ENCODE measurements at regions not wholly inside any gene's neighbourhood (a gene's known extent, or its start where the extent isn't known, plus 50 kb on each side); places are given as distances from the start of the nearest gene placed in this dataset.
"Not testable (repeated sequence)": the region's sequence is repeated elsewhere in the genome, so short reads cannot be mapped to it uniquely, and the experiment has no call there.

DNA sequence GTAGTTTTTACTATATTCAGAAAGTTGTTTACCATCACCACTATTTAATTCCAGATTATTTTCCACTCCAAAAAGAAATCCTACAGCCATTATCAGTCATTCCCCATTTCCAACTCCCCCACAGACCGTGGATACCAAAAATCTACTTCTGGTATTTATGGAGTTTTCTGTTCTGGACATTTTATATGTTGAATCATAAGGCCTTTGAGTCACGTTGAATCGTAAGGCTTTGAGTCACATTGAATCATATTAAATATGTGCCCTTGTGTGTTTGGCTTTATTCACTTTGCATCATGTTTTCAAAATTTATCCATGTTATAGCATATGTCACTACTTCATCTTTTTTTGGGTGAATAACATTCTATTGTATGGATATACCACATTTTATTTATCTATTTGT lies 454.1 kb upstream of the NUDT12 start:
- no peak for DNase-seq (ENCODE audit: low spot score)

DNA sequence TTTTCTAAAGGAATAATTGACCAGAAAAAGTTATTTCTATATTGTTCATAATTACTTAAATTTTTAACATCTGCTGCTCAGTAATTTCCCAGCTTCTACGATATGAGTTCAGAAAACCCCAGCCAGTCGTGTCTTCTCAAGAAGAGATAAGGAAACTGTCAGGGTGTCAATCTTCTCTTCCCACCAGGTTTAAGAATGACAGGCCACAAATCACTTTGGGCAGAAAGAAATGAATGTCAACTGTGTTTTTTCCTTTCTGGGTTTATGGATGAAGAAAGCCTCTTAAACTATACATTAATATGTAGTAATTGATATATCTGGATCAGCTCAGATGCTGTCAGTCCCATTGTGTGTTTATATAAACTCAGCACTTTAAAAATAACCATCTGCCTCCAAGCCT lies 453.2 kb upstream of the NUDT12 start:
- no peak for DNase-seq (ENCODE audit: low spot score)

DNA sequence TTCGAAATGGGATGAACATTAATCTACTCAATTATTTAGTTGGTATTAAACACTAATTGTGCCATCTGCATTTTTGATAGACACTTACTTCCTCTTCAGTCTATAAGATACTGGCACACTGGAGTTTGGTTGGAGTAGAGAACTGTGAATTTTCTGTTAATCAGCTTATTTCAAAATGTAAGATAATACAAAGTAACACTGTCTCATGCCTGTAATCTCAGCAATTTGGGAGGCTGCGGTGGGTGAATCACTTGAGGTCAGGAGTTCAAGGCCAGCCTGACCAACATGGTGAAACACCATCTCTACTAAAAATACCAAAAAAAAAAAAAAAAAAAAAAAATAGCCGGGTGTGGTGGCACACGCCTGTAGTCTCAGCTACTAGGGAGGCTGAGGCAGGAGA lies 440.2 kb upstream of the NUDT12 start:
- not testable (repeated sequence) for DNase-seq (ENCODE audit: low spot score)

DNA sequence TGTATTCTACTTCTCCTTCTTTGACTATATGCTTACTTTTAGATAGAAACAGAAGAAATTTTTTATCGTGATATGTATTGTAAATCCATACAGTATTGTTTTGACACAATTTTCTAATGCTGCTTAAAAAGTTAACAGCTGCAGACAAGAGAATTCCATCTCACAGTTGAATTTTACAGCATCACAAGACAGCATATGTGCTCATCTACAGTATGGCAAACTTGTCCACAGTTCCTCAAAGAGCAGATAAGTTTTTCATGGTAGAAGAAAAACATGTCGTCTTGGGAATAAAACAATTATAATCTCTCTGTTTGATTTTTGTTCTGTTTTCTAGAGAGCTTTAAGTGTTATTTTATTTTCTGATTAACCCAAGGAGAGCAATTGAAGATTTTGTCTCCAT lies 438.5 kb upstream of the NUDT12 start:
- DNase-seq (ENCODE audit: low spot score), result no peak

DNA sequence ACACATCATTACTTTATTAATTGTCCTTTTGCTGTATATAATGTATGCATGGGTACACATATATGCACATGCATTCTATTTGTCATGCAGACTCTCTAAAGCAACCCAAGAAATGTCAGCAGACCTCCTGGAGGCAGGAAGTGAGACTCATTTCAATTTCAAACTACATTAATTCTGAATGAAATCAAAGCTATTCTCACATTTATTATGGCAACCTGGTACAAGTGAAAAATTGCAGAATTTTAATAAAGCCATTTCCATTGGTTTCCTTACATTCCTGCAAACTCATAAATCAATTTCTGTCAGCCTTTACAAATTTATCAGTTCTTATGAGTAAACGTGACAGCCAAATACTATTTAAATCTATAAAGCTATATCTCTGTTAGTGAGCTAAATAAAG lies 430.4 kb upstream of the NUDT12 start:
- DNase-seq (ENCODE audit: low spot score), result no peak

DNA sequence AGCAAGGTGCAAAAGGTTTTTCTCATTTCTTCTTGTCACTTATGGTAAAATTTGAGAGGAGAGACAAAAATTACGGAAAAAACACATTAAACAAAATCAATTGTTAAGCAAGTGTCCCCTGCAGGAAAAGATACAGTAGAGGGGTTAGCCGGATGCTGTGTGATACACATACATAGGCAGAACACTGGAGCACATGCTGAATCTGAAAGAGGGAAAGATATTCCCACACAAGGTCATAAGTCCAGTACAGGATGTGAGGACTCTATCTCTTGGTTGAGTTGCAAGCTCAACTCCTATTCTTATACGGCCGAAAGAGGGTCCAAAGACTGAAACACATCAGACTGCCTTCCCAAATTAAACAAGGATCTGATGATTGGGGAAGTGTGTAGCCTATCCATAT lies 427.5 kb upstream of the NUDT12 start:
- no peak for DNase-seq (ENCODE audit: low spot score)

DNA sequence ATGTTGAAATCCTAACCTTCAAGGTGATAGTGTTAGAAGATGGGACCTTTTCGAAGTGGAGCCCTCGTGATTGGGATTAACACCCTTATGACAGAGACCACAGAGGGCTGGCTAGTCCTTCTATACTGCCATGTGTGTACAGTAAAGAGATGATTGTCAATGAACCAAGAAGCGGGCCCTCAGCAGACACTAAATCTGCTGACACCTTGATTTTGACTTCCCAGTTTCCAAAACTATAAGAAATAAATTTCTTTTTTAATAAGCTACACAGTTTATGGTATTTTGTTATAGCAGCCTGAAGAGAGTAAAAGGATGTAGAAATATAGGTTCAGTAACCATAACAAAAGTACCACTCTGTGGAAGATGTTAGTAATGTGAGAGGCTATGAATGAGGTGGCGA lies 419.0 kb upstream of the NUDT12 start:
- no peak for DNase-seq (ENCODE audit: low spot score)

DNA sequence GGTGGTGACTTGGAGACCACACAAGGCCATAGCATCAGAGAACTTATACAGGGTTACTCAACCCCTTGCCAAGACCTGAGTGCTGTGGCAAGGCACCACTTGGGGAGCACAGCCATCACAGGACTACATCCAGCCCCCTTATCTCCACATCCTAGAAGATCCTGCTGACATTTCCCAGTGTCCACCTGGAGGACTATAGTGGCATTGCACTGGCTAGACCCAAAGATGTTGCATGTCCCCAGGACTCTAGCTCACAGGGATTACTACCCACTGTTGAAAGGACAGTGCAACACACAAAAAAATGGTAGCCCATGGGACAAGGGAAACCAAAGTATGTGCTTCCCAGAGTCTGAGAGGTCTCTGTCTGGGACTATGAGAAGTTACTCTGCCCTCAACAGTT lies 411.1 kb upstream of the NUDT12 start:
- DNase-seq (ENCODE audit: low spot score), result no peak

DNA sequence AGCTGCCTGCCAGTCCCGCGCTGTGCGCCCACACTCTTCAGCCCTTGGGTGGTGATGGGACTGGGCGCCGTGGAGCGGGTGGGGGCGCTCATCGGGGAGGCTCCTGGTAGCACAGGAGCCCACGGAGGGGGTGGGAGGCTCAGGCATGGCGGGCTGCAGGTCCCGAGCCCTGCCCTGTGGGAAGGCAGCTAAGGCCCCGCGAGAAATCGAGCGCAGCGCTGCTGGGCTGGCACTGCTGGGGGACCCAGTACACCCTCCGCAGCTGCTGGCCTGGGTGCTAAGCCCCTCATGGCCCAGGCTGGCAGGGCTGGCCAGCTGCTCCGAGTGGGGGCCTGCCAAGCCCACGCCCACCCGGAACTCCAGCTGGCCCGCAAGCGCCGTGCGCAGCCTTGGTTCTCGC lies 403.7 kb upstream of the NUDT12 start:
- not testable (repeated sequence) for DNase-seq (ENCODE audit: low spot score)

DNA sequence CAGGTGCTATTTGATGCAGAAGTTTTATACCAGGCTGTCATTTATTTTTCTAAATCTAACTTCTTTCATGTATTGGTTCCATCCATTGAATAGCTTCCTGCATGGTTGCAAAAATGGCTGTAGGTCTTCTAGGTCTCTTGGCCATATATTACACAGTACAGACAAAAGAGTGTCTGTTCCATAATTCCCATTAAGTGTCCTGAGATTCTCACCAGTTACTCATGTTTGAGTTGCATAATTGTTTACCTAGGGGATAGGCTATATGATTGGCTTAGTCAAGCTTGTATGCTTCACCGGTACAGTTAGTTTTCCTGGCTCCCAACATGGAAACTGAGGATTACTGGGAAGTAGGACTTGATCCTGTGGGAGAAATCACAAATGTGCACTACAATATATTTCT lies 399.4 kb upstream of the NUDT12 start:
- no peak for DNase-seq (ENCODE audit: low spot score)

DNA sequence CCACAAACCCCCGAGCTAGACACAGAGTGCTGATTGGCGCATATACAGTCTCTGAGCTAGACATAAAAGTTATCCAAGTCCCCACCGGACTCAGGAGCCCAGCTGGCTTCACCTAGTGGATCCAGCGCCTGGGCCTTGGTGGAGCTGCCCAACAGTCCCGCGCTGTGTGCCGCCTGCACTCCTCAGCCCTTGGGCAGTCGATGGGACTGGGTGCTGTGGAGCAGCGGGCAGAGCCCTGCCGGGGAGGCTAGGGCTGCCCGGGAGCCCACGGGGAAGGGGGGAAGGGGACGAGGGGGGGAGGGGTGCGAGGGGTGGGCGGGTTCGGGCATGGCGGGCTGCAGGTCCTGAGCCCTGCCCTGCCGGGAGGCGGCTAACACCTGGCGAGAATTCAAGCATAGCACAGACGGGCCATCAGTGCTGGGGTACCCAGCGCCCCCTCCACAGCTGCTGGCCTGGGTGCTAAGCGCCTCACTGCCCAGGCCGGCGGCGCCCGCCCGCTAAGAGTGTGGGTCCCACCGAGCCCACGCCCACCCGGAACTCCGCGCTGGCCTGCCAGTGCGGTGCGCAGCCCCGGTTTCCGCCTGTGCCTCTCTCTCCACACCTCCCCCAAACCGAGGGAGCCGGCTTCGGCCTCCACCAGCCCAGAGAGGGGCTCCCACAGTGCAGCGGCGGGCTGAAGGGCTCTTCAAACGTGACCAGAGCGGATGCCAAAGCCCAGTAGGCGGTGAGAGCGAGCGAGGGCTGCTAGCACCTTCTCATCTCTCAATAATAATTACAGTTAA lies 391.2 kb upstream of the NUDT12 start:
- no peak for DNase-seq (ENCODE audit: low spot score)

DNA sequence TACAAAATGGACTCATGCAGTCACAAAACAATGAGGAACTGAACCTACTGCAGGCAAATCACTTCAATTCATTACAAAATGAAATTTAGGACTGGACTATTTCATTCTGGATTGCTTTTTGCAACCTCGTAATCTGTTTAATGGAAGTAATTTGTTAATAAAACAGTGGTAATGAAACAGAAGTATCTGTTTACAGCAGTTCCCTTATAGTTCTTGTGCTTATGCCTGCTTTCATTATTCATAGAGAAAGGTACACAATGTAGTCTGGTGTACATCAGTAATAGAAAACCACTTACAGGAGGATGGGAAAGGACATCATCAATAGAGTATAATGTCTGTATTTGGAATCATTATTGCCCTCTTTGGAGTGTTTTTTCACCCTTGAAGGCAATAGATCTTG lies 389.2 kb upstream of the NUDT12 start:
- DNase-seq (ENCODE audit: low spot score), result no peak

DNA sequence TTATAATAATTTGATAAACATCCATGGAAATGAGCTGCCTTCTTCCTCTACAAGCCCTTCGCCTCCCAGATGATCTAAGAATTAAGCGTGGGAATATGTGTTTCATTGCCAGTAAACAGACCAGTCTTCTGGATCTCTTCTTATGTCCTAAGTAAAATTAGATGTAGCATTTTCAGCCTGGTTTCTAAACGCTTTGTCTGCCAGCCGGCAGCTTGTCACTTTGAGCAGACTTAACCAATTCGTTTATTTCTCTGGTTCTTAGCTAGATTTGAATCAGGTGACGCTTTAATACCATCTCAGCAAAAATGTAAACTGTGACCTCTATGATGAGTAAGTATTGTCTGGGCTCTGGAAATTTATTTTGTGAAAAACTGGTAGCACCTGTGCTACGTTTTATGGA lies 380.6 kb upstream of the NUDT12 start:
- no peak for DNase-seq (ENCODE audit: low spot score)

DNA sequence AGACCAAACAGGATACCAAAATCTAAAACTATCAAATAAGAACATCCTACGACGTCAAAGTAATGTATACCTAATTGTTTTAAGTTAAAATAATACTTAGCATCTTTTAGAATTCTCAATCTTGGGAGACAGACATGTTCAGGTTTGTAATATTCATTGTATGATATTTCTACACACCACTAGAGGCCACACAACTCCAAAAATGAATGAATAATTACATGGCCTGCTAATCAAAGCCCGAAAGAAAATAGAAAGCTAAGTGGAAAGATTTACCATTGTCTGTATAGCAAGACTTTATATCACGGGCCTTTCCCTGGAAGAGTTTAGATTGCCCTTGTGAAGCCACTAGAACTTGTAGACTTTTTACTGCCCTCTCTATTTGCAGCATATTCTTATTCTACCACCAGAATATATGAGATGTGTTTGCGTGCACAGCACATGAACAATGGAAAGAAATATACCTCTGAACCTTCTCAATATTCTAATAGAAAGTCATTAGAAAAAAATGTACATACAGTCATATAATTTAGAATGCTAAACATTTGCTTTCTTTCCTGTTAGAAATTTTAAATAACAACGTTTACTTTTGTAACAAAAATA lies 380.1 kb upstream of the NUDT12 start:
- DNase-seq (ENCODE audit: low spot score), result peak; percentile 7

DNA sequence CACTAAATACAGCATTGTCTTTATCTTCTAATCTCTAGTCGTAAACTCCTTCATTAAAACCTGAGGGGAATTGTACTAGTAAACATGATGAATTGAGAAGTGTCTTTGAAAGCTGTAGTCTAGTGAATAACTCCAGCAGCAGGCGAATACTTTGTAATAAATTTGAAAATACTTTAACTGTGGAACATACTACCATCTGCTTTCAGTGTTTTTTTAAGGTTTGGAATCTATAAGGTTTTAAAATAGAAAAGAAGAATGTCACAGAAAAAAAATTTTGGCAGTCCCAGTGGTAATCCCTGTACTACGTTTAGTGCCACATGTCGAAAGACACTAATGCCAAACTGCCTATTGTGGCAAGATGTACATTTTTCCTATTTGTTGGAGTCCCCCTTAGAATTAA lies 379.0 kb upstream of the NUDT12 start:
- no peak for DNase-seq (ENCODE audit: low spot score)

DNA sequence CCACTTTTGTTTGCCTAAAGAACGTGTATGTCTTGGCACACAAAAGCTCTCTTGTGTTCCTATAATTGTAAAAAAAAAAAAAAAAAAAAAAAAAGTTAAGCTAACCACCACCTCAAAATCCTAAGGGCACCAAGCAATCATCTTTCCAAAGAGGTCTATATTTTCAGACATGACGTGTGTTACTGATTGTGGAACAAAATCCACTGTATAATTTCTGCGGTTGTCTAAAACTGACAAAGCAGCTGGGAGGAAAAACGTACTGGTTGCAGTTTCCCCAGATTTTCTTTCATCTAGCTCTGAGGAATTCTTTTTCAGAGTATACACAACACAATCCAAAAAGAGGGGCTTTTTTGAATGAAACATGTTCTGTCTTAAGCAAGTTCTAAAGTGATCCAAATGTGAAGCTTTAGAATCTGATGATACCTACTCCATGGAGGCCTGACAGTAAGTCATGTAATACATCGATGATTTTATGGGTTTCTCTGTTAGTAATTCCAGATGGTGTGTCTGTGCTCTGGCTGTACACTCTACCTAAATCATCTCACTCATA lies 375.6 kb upstream of the NUDT12 start:
- DNase-seq (ENCODE audit: low spot score), result no peak

DNA sequence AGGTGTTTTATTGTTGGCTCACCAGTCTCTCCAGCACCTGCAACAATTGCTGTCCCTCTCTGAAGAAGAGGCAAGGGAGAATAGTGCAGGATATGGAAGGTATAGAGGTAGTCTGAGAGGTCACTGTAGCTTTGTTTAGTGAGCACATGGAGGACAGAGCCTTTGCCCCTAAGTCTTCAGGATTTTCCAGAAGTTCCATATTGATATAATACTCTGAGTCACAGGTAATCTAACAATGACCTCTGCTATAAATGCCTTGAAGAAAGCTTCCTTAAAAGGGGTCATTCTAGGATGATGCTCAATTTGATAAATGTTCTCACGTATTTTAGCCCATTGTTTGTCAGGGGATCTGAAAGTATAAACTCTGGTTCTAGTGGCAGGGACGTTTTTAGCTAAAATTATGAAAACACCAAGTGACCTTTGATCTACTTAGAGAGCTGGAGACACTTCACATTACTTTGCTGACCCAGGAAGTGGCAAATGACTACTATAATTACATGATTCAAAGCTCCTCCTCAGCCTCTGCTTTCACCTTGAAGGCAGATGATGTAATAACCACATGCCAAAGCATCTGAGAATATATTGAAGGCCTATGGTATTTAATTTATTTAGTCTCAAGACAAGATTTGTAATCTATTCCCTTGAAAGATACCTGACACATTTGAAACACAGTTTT lies 366.9 kb upstream of the NUDT12 start:
- no peak for DNase-seq (ENCODE audit: low spot score)

DNA sequence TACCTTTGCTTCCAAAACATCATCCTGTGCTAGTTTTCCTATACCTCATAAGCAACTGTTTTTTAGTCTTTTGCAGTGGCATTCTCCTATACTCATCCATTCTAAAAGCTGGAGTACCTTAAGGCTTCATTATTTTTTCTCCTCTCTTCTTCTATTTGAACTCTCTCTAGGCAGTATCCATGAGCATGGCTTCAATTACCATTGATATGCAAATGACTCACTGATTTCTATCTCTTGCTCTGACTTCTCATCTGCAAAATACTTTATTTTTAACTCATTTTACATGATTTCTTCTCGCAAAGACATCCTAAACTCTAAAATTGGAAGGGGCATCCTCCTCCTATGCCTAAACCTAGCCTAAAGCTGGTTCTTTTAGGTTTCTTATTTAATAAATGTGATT lies 365.1 kb upstream of the NUDT12 start:
- DNase-seq (ENCODE audit: low spot score), result no peak

DNA sequence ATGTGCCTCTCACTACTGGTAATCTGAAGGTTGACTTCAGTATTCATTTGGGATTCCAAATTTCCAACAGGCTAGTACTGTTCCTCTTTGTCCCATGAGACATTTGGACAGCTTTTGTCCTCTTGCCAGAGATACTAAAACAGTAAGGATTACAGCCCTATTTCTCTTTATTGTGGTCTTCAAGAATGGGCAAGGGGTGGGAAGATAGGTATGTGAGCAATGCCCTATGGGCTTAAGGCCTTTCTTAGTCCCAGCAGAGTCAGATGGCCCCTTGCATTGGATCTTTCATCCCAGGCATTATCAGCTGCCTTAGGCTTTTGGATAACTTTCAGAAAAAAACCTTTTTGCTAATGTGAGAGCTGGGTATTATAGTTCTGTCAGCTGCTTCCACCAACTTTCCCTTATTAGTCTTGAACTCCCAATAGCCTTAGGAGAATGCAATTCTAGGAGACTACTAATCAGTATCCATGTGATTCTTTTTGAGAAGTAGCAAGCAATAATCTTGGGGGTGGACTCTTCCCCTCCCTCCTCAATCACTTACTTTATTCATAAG lies 361.1 kb upstream of the NUDT12 start:
- no peak for DNase-seq (ENCODE audit: low spot score)

DNA sequence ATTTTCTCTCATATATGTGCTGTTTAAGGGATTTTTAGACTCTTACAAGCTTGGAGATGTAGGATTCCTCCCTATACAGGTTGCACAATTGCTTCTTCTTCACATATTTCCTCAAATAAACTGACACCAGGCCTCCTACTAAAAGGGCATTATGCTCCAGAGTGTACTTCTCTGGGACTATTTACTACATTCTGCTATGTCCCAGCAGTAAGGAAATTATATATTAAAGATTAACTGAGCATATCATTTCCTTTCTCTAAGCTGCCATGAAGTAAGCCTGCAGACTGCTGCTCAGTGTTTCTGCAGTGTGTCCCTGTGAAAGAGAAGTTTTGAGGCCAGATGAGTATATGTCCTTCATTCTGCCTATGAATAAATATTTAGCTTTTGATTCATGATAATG lies 356.9 kb upstream of the NUDT12 start:
- DNase-seq (ENCODE audit: low spot score), result no peak

DNA sequence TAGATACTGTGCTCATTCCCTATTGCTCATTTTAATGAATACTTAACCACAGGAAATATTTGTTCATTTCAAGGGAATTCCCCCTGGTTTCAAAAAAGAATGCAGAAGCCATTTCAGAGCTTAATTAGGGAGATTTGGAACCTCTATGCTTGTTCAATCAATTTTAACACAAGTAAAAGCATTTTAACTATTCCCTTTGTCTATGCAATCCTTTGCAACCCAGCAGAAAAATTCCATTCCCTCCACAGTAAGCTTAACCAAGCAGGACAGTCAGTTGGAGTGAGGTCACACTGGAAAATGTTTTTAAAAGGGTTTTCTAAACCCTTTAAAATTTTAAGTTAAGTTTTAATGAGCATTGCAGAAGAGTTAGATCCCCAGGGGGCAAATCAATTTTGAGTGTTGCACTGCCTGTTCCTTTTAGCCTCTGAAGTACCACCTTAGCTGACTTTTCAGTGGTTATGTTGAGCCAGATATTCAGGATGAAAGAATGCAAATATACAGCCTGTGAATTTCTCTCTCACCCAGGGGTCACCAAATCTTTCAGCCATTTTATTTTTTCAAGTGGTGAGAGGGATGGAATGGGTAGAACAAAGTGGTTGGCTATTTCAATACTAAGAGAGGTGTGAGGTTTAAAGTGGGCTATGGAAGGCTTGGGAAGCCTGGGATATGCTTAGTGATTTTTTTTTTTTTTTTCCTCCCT lies 356.2 kb upstream of the NUDT12 start:
- no peak for DNase-seq (ENCODE audit: low spot score)

DNA sequence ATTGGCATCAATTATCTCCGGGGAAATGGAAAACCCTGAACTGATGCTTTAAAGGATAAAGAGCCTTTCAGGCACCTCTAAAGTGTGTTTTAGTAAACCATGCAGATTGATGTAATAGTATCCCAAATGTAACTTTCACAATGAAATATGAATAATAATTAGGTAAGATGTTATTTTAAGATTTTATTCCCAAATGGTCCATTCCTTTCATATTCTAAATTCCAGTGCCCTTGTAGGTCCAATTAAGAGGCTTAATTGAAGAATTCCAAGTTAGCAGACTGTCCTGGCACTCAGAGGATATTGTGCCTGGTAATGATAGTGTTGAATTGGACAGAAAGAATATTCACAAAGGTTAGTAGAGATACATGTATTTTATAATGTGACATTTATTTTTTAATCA lies 352.5 kb upstream of the NUDT12 start:
- DNase-seq (ENCODE audit: low spot score), result no peak
